ENCODE measurements at regions not wholly inside any gene's neighbourhood (a gene's known extent, or its start where the extent isn't known, plus 50 kb on each side); places are given as distances from the start of the nearest gene placed in this dataset.

GRCh38 chr2:176879426-176879995 is 333.1 kb upstream of the HNRNPA3 start:
- TF ChIP-seq CTCF (IDR thresholded peaks at IDR 0.05 in 4 of 5, conservative IDR thresholded peaks at IDR 0.05 in 1 of 5), result no peak
- no peak for TF ChIP-seq POLR2A (IDR thresholded peaks at IDR 0.05)
